NCI-H748 (cell line): ENCODE measurements at regions not wholly inside any gene's neighbourhood (a gene's known extent, or its start where the extent isn't known, plus 50 kb on each side); places are given as distances from the start of the nearest gene placed in this dataset.
A peak's percentile ranks its signal among the peaks of the same experiment; 100 is the strongest.

Source experiments
- DNase-seq: peaks from one replicate; lab custom pipeline; 2025; ENCODE audit not compliant: unreplicated experiment; lab: John Stamatoyannopoulos, UW

DNA sequence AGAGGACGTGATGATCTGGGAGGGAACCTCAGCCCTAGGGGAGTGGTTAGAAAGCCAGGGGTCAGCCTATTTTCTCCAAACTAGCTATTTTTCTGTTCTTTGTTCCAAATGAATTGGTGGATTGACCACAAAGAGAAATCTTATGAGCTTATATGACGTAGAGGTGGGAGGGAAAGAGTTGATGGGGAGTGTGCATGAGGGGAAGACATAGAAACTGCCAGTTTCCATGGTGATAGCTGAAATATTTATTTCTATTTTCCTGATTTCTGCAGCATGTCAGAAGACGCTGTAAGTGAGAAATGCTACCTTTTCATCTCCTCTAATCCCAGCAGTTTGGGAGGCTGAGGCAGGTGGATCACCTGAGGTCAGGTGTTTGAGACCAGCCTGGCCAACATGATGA lies 51.4 kb upstream of the CISTR start:
- DNase-seq, result no peak

DNA sequence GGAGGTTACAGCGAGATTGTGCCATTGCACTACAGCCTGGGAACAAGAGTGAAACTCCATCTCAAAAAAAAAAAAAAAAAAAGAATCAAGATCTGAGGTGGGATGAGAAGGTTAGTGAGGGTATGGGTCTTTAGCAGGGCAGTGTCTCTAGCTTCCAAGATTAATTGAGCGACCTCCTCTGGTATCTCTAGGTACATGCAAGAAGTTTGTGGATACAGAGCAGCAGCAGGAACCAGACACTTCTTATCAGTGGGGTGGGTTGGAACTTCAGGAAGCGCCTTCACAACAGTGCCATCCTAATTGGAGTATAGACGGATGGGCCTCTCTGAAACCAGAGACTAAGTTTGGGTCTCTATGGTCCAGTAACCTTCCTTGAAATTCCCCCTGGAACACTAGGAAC lies 51.9 kb upstream of the CISTR start:
- DNase-seq, result no peak

DNA sequence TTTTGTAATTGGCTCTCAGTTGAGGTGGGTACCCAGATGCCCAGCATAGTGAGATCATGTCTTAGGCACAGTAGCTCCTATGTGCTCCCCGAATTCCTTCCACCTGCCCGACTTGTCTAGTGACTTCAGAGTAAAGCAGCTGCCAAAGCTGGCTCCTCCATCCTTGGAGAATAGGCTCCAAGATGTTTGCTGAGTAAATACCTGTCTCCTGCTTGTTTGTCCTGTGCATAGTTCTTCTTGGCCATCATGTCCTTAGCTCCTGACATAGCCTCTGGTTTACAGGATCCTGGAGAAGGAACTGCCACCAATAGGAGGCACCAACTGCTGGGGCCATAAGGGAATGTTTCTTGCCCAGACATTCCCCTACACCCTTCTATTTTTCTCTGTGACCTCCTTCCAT lies 52.6 kb upstream of the CISTR start:
- no peak for DNase-seq

DNA sequence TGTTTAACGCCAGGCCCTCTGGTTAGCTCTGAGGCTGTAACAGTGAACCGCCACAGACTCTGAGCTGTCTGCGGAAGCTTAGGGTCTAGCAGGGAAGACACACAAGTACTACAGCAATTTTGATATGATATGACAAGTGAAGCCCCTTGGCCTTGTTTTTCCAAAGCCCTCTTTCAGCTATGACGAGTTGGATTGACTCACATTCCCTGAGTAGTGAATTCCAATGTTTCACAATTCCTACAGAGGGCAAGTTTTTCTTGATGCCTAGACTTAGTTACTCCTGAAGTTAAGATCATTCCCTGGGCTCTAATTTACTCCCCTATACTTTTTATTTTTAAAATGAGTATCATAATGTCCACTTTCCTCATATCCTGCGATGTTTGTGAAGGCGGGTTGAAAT lies 53.3 kb upstream of the CISTR start:
- no peak for DNase-seq

DNA sequence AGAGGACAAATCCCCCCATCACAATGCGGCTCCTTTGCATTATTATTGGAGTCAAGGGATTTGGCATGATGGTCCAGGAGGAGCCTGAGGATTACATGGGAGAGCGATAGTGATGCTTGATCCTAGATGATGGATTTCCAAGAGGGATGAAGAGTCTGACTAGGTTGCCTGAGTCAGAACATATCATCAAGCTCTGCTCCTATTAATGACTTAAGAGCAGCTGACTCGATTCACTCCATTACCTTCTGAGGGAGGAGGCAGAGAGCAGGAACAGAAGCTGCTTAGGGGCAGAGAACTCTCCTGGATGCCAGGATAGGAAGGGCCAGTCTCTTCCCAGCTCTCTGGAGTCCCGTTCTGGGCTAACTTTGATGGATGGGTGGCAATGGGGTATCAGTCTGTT lies 54.0 kb upstream of the CISTR start:
- DNase-seq, result no peak

DNA sequence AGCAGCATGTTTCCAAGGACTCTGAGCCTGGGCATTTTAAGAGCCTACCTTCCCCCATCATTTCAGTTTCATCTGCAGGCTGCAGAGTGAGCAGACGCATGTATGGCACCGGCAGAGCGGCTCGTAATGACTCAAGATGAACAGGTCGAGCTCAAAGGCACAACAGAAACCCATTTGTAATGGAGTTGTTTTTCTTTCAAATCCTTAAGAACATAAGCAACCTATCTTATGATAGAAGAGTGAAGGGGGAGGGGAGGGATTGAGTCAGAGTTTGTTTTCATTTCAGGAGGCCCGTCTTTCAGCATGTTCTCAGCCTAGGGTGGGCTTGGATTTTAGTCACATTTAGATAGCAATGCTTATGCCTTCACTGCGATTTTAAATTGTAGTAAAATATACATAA lies 54.9 kb upstream of the CISTR start:
- no peak for DNase-seq

DNA sequence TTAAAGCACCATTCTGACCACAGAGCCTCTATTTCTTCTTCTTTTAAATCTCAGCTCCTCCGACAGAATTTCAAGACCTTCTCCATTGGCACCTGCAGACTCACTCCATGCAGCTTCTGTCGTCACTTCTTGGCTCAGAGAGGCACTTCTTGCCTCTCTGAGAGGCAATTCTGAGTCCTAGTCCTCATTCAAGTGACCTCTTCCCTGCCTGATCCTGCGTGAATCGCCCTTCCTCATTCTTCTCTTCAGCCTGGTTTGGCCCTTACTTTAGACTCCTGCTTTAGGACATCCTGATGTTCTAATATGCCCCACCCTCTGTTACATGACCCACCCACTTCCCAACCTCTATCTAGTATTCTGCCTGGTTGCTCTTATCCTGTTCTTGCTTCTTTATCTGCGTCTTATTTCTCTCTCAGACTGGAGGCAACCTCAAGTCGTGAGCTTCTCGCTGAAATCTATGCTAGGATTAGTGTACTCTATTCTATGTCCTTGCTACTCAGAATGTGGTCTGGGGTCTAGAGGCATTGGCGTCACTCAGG lies 55.6 kb upstream of the CISTR start:
- DNase-seq, result no peak

DNA sequence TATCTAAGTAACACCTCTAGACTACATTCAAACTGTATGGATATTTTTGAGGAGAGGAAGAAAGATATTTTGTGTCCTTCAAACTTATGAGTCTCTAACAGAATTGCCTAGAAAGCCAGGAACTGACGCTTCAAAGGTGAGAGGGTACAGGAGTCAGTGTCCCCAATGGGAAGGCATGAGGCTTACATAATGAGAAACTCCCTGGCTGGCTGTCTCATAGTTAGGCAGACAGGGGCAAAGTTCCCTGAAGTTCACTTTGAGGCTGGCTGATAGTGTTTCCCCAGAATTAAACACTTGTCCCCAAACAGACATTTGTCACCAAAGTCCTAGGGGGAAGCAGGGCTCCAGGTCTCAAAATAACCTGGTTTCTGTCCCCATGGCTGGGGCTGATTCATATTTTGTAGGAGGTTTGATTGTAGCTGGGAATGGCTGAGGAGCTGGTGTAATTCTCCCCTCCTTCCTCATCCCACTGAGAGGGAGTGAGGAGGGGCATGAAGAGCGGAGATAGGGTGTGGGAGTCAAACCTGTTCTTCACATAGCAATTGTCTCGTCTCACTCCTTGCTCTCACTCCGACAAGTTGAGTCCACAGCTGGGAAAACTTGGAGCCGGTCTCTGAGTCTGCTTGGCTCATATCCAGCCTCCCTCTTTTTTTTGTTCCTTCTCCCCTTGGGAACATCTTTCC lies 56.4 kb upstream of the CISTR start:
- no peak for DNase-seq

DNA sequence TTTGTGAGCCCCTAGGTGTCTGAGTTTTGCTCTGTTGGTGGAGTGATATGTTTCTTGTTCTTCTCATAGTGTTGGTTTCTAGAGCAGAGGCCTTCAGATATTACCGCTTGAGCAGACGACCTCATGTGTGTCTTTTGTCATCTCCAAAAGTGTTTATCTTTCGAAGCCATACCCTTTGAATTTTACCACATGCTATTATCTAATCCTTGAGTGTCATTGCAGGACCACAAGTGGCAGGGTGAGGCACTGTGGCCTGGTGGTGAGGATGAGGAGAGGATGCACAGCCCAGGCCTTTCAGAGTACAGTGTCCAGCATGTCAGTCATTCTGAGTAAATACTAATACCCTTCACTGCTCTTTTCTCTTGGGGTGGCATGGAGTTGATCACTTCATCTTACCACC lies 57.2 kb upstream of the CISTR start:
- no peak for DNase-seq

DNA sequence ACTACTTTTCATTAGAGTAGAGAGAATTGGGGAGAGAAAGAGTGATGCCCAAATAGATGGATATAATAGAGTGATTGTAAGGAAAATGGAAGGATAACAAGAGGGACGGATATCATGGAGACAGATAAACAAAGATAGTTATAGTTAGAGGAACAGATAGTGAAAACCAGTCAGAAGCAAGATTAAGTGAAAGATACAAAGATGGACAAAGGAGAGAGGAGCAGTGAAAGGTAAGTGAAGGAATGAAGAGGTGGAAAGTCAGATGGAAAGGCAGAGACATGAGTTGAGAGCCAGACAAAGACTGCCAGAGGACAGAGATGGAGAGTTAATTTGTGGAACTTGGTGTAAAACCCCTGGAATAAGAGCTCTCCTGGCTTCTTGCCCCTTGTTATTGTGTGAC lies 59.2 kb upstream of the CISTR start:
- DNase-seq, result no peak

DNA sequence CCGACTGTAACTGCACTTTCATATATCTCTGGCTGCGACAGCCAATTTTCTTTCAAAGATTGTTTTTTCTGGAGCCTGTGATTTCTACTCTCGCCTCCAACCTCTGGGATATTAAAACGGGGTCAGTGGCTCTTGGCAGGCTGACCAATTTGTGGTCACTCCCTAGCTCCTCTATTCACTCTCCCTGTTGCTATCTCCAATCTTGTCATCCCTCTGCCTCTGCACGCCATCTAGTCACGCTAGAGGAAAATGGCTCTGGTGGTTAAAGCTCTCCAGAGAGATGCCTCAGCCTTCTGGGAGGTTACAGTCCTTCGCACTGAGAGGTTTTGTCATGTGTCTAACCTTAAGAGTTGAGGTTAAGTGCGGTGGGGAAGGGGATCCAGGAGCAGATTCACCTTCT lies 59.8 kb upstream of the CISTR start:
- no peak for DNase-seq

DNA sequence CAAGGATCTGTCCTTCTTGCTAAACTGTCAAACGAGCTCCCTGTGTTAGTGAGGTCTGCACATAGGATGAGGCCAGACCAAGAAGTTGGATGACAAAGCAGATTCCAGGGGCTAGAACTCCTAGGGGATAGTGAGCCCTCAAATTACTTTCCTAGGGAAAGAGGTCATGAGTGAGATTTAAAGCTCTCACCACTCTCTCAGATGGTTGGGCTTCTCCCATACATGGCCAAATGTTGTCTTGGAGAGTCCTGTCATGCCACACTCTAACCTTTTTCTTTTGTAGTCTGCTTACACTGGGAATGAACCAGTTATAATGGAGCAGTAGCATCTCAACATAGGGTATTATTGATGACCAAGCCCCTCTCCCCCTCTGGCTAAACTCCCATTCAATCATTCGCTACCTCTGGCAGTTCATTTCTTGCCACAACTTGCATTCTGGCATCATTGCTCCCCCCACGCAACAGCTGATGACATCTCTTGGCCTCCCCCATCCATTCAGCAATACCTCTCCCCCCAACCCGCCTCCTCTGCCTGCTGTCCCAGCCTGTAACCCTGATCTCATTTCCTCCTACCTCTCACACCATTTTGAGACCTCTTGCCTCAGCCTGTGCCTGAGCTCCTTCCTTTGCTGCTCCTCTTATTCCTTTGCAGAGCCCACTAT lies 64.7 kb upstream of the CISTR start:
- no peak for DNase-seq

DNA sequence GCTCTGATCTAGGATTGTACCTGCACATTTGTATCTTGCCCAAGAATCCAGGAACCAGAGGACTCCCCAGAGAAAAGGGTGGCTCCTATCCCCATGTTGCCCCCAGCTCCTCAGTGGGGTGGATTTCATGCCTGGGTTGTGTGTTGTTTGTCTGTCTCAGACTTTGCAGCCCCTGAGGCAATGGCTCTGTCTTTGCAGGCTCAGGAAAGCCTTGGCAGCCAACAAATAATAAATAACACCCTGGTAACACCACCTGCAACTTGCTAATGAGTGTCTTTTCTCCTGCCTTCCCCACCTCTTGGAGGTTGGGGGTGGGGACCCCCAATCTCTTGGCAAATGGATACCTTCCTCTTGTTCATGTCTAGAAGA lies 65.2 kb upstream of the CISTR start:
- DNase-seq, result no peak

DNA sequence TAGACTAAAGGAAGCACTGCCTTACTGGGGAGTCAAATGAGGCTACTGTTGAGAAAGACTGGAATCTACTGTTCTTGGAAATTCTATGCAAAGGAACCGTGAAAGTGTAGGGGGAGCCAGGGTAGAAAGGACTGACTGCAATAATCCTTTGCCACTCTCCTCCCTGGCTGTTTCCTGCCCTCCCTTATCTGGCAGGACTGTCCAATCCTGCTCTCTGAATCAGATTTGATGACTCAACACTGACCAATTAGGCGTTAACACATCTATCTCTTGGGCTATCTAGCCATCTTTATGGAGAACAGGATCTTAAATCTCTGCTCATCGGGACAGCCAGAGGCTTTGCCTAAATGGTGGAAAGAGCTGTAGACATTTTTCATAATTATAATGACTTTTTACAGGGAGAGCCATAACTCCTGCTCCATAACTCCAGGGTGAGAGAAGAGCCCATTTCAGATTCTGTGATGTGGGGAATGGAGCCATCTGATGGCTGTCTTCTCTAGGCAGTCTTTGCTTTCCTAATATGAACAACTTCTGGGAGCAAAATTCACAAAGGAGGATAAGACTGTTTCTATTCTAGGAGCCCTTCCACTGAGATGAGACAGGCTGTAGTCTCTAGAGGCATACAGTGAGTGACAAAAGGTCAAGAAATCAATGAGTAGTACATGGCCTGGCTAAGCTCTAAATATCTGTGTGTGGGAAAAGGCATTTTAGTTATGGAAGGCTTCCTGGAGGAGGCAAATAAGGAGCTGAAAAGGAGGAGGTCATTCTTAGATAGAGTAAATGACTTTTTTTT lies 68.9 kb upstream of the CISTR start:
- DNase-seq, result no peak

DNA sequence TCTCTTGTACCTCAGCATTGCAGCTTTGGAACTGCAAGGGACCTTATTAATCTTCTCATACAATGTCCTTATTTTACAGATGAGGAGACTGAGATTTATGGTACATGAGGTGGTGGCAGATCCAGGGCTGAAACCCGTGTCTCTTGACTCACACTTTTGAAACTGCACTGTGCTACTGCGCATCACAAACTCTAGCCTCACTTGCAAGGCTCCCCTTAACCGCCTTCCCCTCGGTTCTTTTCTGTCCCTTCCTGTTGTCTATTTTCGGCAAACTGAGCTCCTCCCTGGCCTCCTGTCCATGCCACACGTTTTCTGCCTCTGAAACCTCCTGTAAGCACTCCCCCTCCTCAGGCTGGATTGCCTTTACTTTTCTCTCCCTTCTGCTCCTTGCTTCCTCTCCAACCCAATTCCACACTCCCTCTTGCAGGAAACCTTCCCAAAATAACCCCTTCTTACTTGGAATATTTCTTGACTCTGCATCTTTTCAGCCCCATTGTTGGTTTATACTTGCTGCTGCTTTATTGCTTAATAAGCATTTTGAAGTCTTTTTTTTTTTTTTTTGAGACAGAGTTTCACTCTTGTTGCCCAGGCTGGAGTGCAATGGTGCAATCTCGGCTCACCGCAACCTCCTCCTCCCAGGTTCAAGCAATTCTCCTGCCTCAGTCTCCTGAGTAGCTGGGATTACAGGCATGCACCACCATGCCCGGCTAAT lies 72.4 kb upstream of the CISTR start:
- DNase-seq, result no peak

DNA sequence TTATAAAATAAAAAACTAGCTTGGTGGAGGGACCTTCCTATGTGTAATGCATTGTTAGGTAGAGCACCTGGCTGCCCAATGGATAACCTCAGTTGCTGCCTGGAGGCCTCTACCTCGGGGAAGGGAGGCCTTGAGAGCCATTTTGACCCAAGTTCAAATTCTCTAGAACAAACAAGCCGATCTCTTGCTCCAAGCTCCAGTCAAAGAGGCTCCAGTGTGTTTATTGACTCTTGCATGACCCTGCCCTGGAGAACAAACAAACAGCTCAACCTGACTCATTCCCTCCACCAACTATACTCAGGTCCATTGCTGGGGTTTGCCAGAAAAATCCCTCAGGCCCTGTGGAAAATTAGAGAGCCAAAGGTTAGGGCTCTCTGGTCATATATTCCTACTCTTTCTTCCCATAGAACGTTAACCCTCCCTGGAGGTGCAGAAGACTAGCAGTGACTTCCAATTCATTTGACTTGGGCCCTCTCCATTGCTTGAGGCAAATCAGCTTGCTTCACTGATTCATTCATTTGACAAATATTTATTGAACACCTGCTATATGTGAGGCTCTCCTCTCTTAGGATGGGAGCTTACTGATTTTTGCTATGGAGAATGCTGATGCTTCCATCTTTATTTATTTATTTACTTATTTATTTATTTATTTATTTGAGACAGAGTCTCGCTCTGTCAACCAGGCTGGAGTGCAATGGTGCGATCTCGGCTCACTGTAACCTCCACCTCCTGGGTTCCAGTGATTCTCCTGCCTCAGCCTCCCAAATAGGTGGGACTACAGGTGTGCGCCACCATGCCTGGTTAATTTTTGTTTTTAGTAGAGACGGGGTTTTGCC lies 73.7 kb upstream of the CISTR start:
- peak; percentile 61 for DNase-seq

DNA sequence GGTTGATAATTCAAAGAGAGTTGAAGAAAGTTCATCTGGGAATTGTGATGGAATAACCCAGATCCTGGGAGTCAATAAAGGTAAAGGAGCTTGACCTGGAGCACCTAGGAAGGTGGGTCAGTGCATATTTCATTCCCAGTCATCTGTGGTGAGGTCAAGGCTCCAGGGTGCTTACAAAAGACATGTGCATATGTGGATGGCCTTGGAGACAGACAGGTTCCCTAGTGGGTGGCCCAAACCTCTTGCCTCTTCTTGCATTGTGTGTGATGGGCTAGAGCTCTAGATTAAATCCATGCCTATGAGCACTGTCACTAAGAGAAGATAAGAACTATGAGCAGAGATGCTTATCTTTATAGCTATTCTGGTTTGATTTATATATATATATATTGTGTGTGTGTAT lies 75.5 kb upstream of the CISTR start:
- no peak for DNase-seq

DNA sequence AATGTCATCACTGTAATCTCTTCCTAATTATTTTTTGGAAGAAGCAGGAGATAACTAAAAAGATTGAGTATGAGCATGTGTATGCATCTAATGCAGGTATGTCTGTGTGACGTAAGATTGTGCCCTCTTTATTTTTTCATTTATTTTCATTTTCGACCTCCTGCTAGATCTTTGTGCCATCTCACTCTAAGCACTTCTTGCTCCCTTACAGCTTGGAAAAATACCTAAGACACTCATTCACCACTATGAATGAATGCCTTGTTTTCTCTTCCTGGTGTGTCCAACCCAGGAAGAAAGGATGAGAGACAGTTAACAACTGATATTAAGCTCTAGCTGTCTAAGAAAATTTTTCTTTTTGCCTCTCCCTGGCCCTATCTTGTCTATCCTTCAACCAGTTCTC lies 76.8 kb upstream of the CISTR start:
- no peak for DNase-seq

DNA sequence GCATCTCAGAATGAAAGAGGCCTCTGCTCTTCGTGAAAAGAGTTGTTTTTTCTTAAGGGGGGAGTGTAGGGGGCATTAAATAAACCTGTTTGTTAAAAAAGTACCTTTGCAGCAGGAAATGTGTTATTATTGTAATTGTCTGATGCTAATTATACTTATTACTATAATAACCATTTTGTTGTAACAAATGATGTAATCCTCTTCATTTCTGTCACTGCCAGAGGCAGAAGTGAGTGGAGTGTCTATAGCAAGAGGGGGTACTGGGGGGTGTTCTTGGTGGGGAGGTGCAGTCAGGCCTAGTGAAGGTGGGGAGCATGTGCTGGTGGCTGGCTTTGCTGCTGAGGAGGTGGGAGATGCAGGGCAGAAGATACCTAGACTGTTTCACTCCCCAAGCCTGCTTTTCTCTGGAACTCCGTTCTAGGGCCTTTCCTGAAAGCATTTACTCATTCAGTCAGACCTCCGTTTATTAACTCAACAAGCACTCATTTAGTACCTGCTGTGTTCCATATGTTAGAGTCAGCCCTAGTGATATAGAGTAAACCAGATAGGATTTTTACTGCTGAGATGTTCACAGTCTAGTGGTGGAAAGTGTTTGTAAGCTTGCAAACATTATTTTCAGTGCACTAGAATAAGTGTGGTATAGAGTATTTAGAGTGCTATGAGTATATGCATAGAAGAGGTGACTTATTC lies 77.5 kb upstream of the CISTR start:
- DNase-seq, result peak; percentile 83

DNA sequence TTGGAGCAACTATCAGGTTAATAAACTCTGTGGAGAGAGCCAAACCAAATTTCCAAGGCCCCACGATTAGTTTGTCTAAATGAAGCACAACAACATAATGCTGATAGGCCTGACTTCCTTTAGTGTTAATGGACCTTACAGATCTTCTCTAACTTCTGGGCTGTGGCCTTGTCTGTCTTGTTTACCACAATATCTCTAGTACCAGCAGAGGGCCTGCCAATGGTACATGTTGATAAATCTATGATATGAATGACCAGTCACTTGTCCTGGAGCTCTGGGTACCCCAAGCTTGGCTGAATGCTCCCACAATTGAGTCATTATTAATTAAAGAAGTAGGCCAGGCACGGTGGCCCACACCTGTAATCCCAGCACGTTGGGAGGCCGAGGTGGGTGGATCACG lies 78.9 kb upstream of the CISTR start:
- no peak for DNase-seq
